Activated T-cell treated with anti-CD3 and anti-CD28 coated beads, Interleukin-2, amount 50 U/mL, for 72 hours (primary cell): ENCODE measurements at regions not wholly inside any gene's neighbourhood (a gene's known extent, or its start where the extent isn't known, plus 50 kb on each side); places are given as distances from the start of the nearest gene placed in this dataset.
"Not testable (repeated sequence)": the region's sequence is repeated elsewhere in the genome, so short reads cannot be mapped to it uniquely, and the experiment has no call there.

Source experiments
- ATAC-seq, 2 donors: fragments of 150-1000 bp; cut with Tn5 transposase; replicated peaks in 1 of 2; 2 replicates each; pipeline ENCODE4 v1.10.0; 2021; ENCODE audit warnings: moderate library complexity in 2 of 2, mild to moderate bottlenecking in 1 of 2
- DNase-seq, 2 donors: peaks; one replicate each; pipeline ENCODE4 v3.0.0; 2021 to 2022; ENCODE audit warnings: mixed read lengths in 1 of 2
- H3K27ac Mint-ChIP-seq: one replicate; pipeline ENCODE4 v1.8.0; 2022; ENCODE audit warnings: mild to moderate bottlenecking, moderate library complexity, mixed read lengths
- H3K27me3 Mint-ChIP-seq: one replicate; pipeline ENCODE4 v1.8.0; 2022; ENCODE audit warnings: low read depth, mixed read lengths
- H3K36me3 Mint-ChIP-seq, 2 donors: one replicate each; pipeline ENCODE4 v1.8.0; 2022; ENCODE audit warnings: mixed read lengths in 2 of 2, mild to moderate bottlenecking in 1 of 2; ENCODE audit not compliant: insufficient read depth in 2 of 2
- H3K4me1 Mint-ChIP-seq: one replicate; pipeline ENCODE4 v1.8.0; 2022; ENCODE audit warnings: low read depth, mixed read lengths
- H3K4me3 Mint-ChIP-seq, 2 donors: one replicate each; pipeline ENCODE4 v1.8.0; 2022; ENCODE audit warnings: mild to moderate bottlenecking in 2 of 2, mixed read lengths in 2 of 2, moderate library complexity in 2 of 2
- H3K9me3 Mint-ChIP-seq, 2 donors: one replicate each; pipeline ENCODE4 v1.8.0; 2022; ENCODE audit warnings: mixed read lengths in 2 of 2

- H3K27ac Mint-ChIP-seq, H3K9me3 Mint-ChIP-seq, ATAC-seq, H3K36me3 Mint-ChIP-seq, H3K4me3 Mint-ChIP-seq, DNase-seq, H3K4me1 Mint-ChIP-seq: not testable (repeated sequence)
- H3K27me3 Mint-ChIP-seq = peaks cover 20% of the 10 kb centered on the region
These were observed 101.0 kb downstream of the SMC2 start for GRCh38 chr9:104195142-104195541.

- Mint-ChIP-seq H3K4me3 (no peak overlapping the region), H3K4me1 (no peaks in the 10 kb centered on the region), H3K36me3 (peaks cover 0 to 1% of the 10 kb centered on the region in 2 donors), H3K9me3 (peaks cover 0 to 3% of the 10 kb centered on the region in 2 donors), H3K27ac (no peak overlapping the region), H3K27me3 (no peaks in the 10 kb centered on the region)
- DNase-seq (no peak), ATAC-seq (no peak)
These were observed 106.4 kb downstream of the SMC2 start for GRCh38 chr9:104200456-104200994.

- Mint-ChIP-seq H3K27me3 (no peaks in the 10 kb centered on the region), H3K36me3 (no peaks in the 10 kb centered on the region), H3K4me1 (no peaks in the 10 kb centered on the region), H3K27ac (no peak overlapping the region), H3K4me3 (no peak overlapping the region), H3K9me3 (no peaks in the 10 kb centered on the region)
- DNase-seq (no peak), ATAC-seq (no peak)
These were observed 112.7 kb downstream of the SMC2 start for GRCh38 chr9:104206766-104207165.

GRCh38 chr9:104209387-104209786 is 115.3 kb downstream of the SMC2 start:
- peaks cover 4% of the 10 kb centered on the region in 2 donors for H3K9me3 Mint-ChIP-seq
- DNase-seq (no peak), ATAC-seq (no peak)
- H3K4me3 Mint-ChIP-seq = no peak overlapping the region
- H3K27ac Mint-ChIP-seq = no peak overlapping the region
- H3K27me3 Mint-ChIP-seq = no peaks in the 10 kb centered on the region
- H3K4me1 Mint-ChIP-seq = no peaks in the 10 kb centered on the region
- no peaks in the 10 kb centered on the region for H3K36me3 Mint-ChIP-seq

- Mint-ChIP-seq H3K4me3 (no peak overlapping the region), H3K4me1 (no peaks in the 10 kb centered on the region), H3K9me3 (no peaks in the 10 kb centered on the region), H3K27ac (no peak overlapping the region), H3K36me3 (no peaks in the 10 kb centered on the region), H3K27me3 (no peaks in the 10 kb centered on the region)
- DNase-seq (no peak), ATAC-seq (no peak)
These were observed 133.0 kb downstream of the SMC2 start for GRCh38 chr9:104227108-104227507.

- Mint-ChIP-seq H3K36me3 (no peaks in the 10 kb centered on the region), H3K27me3 (no peaks in the 10 kb centered on the region), H3K4me3 (no peak overlapping the region), H3K4me1 (no peaks in the 10 kb centered on the region), H3K27ac (no peak overlapping the region), H3K9me3 (no peaks in the 10 kb centered on the region)
- no peak for ATAC-seq
- DNase-seq = no peak
These were observed 138.8 kb downstream of the SMC2 start for GRCh38 chr9:104232781-104233341.

- Mint-ChIP-seq H3K27me3 (no peaks in the 10 kb centered on the region), H3K27ac (no peak overlapping the region), H3K4me1 (no peaks in the 10 kb centered on the region), H3K36me3 (no peaks in the 10 kb centered on the region), H3K9me3 (no peaks in the 10 kb centered on the region), H3K4me3 (no peak overlapping the region)
- DNase-seq (no peak), ATAC-seq (no peak)
These were observed 139.3 kb downstream of the SMC2 start for GRCh38 chr9:104233366-104233765.

GRCh38 chr9:104234632-104235337 is 140.7 kb downstream of the SMC2 start:
- H3K4me3 Mint-ChIP-seq, H3K27me3 Mint-ChIP-seq, H3K36me3 Mint-ChIP-seq, ATAC-seq, H3K9me3 Mint-ChIP-seq, H3K27ac Mint-ChIP-seq, DNase-seq, H3K4me1 Mint-ChIP-seq: not testable (repeated sequence)

- H3K36me3 Mint-ChIP-seq = not testable (repeated sequence)
These were observed 141.4 kb downstream of the SMC2 start for GRCh38 chr9:104235347-104236120.

GRCh38 chr9:104238668-104239067 is 144.6 kb downstream of the SMC2 start:
- no peak overlapping the region for H3K4me3 Mint-ChIP-seq
- H3K27me3 Mint-ChIP-seq = no peaks in the 10 kb centered on the region
- no peaks in the 10 kb centered on the region for H3K36me3 Mint-ChIP-seq
- H3K4me1 Mint-ChIP-seq = no peaks in the 10 kb centered on the region
- H3K27ac Mint-ChIP-seq = no peak overlapping the region
- DNase-seq = no peak
- H3K9me3 Mint-ChIP-seq = no peaks in the 10 kb centered on the region
- no peak for ATAC-seq

More at GRCh38 chr9:104235347-104236120, 141.4 kb downstream of the SMC2 start:
- ATAC-seq, H3K4me1 Mint-ChIP-seq, H3K27me3 Mint-ChIP-seq, H3K27ac Mint-ChIP-seq, H3K4me3 Mint-ChIP-seq, DNase-seq, H3K9me3 Mint-ChIP-seq: not testable (repeated sequence)

- no peaks in the 10 kb centered on the region for H3K4me1 Mint-ChIP-seq
- H3K27me3 Mint-ChIP-seq = no peaks in the 10 kb centered on the region
- DNase-seq (no peak), ATAC-seq (no peak)
- no peak overlapping the region for H3K4me3 Mint-ChIP-seq
- H3K27ac Mint-ChIP-seq = no peak overlapping the region
- no peaks in the 10 kb centered on the region for H3K36me3 Mint-ChIP-seq
- H3K9me3 Mint-ChIP-seq = no peaks in the 10 kb centered on the region
These were observed 146.8 kb downstream of the SMC2 start for GRCh38 chr9:104240890-104241289.

- no peaks in the 10 kb centered on the region for H3K27me3 Mint-ChIP-seq
- no peaks in the 10 kb centered on the region for H3K9me3 Mint-ChIP-seq
- no peak for ATAC-seq
These were observed 151.8 kb downstream of the SMC2 start for GRCh38 chr9:104245925-104246324.

GRCh38 chr9:104247899-104248460 is 153.9 kb downstream of the SMC2 start:
- Mint-ChIP-seq H3K4me3 (no peak overlapping the region), H3K4me1 (no peaks in the 10 kb centered on the region), H3K9me3 (peaks cover 0 to 2% of the 10 kb centered on the region in 2 donors), H3K36me3 (no peaks in the 10 kb centered on the region), H3K27ac (no peak overlapping the region), H3K27me3 (no peaks in the 10 kb centered on the region)
- DNase-seq (no peak), ATAC-seq (no peak)

More at GRCh38 chr9:104245925-104246324, 151.8 kb downstream of the SMC2 start:
- Mint-ChIP-seq H3K27ac (no peak overlapping the region), H3K36me3 (no peaks in the 10 kb centered on the region), H3K4me3 (no peak overlapping the region), H3K4me1 (no peaks in the 10 kb centered on the region)
- no peak for DNase-seq
